HCT116 (cell line): ENCODE measurements at regions not wholly inside any gene's neighbourhood (a gene's known extent, or its start where the extent isn't known, plus 50 kb on each side); places are given as distances from the start of the nearest gene placed in this dataset.

Experiments
- ATAC-seq: fragments of 200-7000 bp; cut with Tn5 transposase; 2 replicates; pipeline ENCODE4 v1.9.1; 2020; ENCODE audit warnings: mild to moderate bottlenecking, moderate library complexity
- BruUV-seq: library from RNA; stranded (reverse); fragments of 400-500 nt; replicated peaks from 2 replicates; lab custom pipeline; 2021; lab: Mats Ljungman, UMichigan
- CTCF ChIA-PET: fragments of 300-600 bp; sonication (Branson Sonifier 250); formaldehyde crosslinking; loops from one replicate; lab custom pipeline; 2021; ENCODE audit warnings: antibody characterized with exemption; lab: Charles Lee
- POLR2A ChIA-PET: fragments of 300-600, 350-600 bp; sonication (Branson Sonifier 250); formaldehyde crosslinking; loops from one replicate; lab custom pipeline; 2021; ENCODE audit warnings: antibody characterized with exemption; lab: Charles Lee
- RAD21 ChIA-PET, 2 experiments: fragments of 300-600 bp; sonication (Branson Sonifier 250); formaldehyde crosslinking; loops; one replicate each; lab custom pipeline; 2023; ENCODE audit warnings: low total read pairs in 2 of 2; ENCODE audit not compliant: uncharacterized antibody in 2 of 2, unreplicated experiment in 2 of 2, low non-redundant PET in 1 of 2; lab: Charles Lee
- DNase-seq: peaks from one replicate; pipeline ENCODE4 v3.0.0-alpha.2; 2010; ENCODE audit warnings: low read depth, low spot score
- H2AFZ ChIP-seq: fragments of 200-600 bp; shearing (Covaris generic), sonication (generic); 2 replicates; pipeline ENCODE4 v1.6.1; 2017; ENCODE audit warnings: low read depth, mixed run types, mixed read lengths, antibody characterized with exemption, low read length; ENCODE audit not compliant: poor library complexity, severe bottlenecking
- H3K27ac ChIP-seq: 2 replicates; pipeline ENCODE4 v1.5.1; 2012; ENCODE audit warnings: low read depth, low read length
- H3K27me3 ChIP-seq: fragments of 200-600 bp; sonication (generic); 2 replicates; pipeline ENCODE4 v1.6.1; 2016; ENCODE audit warnings: mixed run types, low read length, mixed read lengths; ENCODE audit not compliant: insufficient read depth
- H3K36me3 ChIP-seq, 2 experiments: fragments of 200-500 bp in 1 of 2; fragments of 200-600 bp in 1 of 2; sonication (Bioruptor generic) in 1 of 2; sonication (generic) in 1 of 2; 2 replicates each; pipeline versions ENCODE4 v1.5.1 to v1.6.1; 2014 to 2016; ENCODE audit warnings: low read length in 2 of 2, inconsistent platforms in 1 of 2, mixed read lengths in 1 of 2, mixed run types in 1 of 2; ENCODE audit not compliant: insufficient read depth in 2 of 2, control insufficient read depth in 1 of 2
- H3K4me1 ChIP-seq, 2 experiments: fragments of 200-600 bp in 1 of 2; sonication (generic) in 1 of 2; 2 replicates each; pipeline versions ENCODE4 v1.5.1 to v1.6.1; 2012 to 2017; ENCODE audit warnings: low read length in 2 of 2, inconsistent platforms in 1 of 2, mild to moderate bottlenecking in 1 of 2, mixed read lengths in 1 of 2, mixed run types in 1 of 2, moderate library complexity in 1 of 2; ENCODE audit not compliant: insufficient read depth in 2 of 2, control insufficient read depth in 1 of 2
- H3K4me2 ChIP-seq: fragments of 200-600 bp; sonication (generic); 2 replicates; pipeline ENCODE4 v1.6.1; 2017; ENCODE audit warnings: mixed run types, low read length, mixed read lengths
- H3K4me3 ChIP-seq, 2 experiments: fragments of 200-600 bp in 1 of 2; sonication (generic) in 1 of 2; replicated peaks in 1 of 2; 2 replicates each; pipeline ENCODE4 v1.5.1; 2011 to 2016; ENCODE audit warnings: low read length in 2 of 2, control low read depth in 1 of 2, low read depth in 1 of 2, mild to moderate bottlenecking in 1 of 2, mixed read lengths in 1 of 2, mixed run types in 1 of 2
- H3K79me2 ChIP-seq: fragments of 200-600 bp; sonication (generic); 2 replicates; pipeline ENCODE4 v1.6.1; 2017; ENCODE audit warnings: mild to moderate bottlenecking, mixed run types, low read length, moderate library complexity, mixed read lengths; ENCODE audit not compliant: insufficient read depth
- H3K9ac ChIP-seq: fragments of 200-600 bp; sonication (generic); 2 replicates; pipeline ENCODE4 v1.6.1; 2016; ENCODE audit warnings: low read length, mixed read lengths
- H3K9me2 ChIP-seq: fragments of 200-600 bp; sonication (generic), shearing (Covaris generic); 2 replicates; pipeline ENCODE4 v1.6.1; 2017; ENCODE audit warnings: mixed run types, mild to moderate bottlenecking, moderate library complexity; ENCODE audit not compliant: insufficient read depth
- H3K9me3 ChIP-seq, 2 experiments: fragments of 200-500 bp in 1 of 2; fragments of 200-600 bp in 1 of 2; sonication (Bioruptor generic) in 1 of 2; sonication (generic) in 1 of 2; 2 replicates each; pipeline ENCODE4 v1.6.1; 2014 to 2017; ENCODE audit warnings: low read length in 2 of 2, mixed read lengths in 2 of 2, inconsistent platforms in 1 of 2, low read depth in 1 of 2, mild to moderate bottlenecking in 1 of 2, mixed run types in 1 of 2, moderate library complexity in 1 of 2; ENCODE audit not compliant: control insufficient read depth in 1 of 2, insufficient read depth in 1 of 2
- H4K20me1 ChIP-seq: fragments of 200-600 bp; sonication (generic), shearing (Covaris generic); 2 replicates; pipeline ENCODE4 v1.6.1; 2017; ENCODE audit warnings: mixed run types, mild to moderate bottlenecking, moderate library complexity; ENCODE audit not compliant: insufficient read depth
- CTCF ChIP-seq, 3 experiments: fragments of 200-600 bp in 1 of 3; sonication (generic) in 1 of 3; IDR thresholded peaks in 2 of 3; conservative IDR thresholded peaks in 1 of 3; 2 replicates each; pipeline ENCODE4 v1.5.1; 2012 to 2017; ENCODE audit warnings: low read depth in 2 of 3, low read length in 2 of 3, antibody characterized with exemption in 1 of 3, borderline replicate concordance in 1 of 3, control low read depth in 1 of 3, mild to moderate bottlenecking in 1 of 3, mixed read lengths in 1 of 3, mixed run types in 1 of 3, moderate library complexity in 1 of 3; ENCODE audit not compliant: insufficient read depth in 1 of 3
- ELF1 ChIP-seq: IDR thresholded peaks from 2 replicates; pipeline ENCODE4 v1.6.1; 2012; ENCODE audit warnings: low read depth, borderline replicate concordance
- RAD21 ChIP-seq: IDR thresholded peaks from 2 replicates; pipeline ENCODE4 v1.6.1; 2012; ENCODE audit warnings: low read depth, mild to moderate bottlenecking
- TCF7L2 ChIP-seq: IDR thresholded peaks from 2 replicates; pipeline ENCODE4 v1.7.0; 2011; ENCODE audit warnings: borderline replicate concordance, inconsistent platforms; ENCODE audit not compliant: insufficient read depth, insufficient read length; ENCODE audit errors: extremely low read depth
- ZNF274 ChIP-seq: fragments of 200-500 bp; sonication (Bioruptor generic); IDR thresholded peaks from 2 replicates; pipeline ENCODE4 v1.6.1; 2014; ENCODE audit warnings: mild to moderate bottlenecking, low read depth, low read length, inconsistent platforms
- intact Hi-C: fragments of 100-400 bp; cut with micrococcal nuclease; formaldehyde crosslinking; loops from 2 replicates; pipeline ENCODE4 v1.10.0; 2022
- TF ChIP-seq, protein P1 (sequence below): IDR thresholded peaks from 2 replicates; pipeline ENCODE4 v1.6.1; 2012; ENCODE audit warnings: low read depth

GRCh38 chrX:36436361-36436760 lies 516.8 kb downstream of the CFAP47 start:
- Histone ChIP-seq H3K9me3 (no peaks in the 10 kb centered on the region; a peak in 1 of 4 replicates), H3K4me2 (no peak overlapping the region), H3K79me2 (no peaks in the 10 kb centered on the region), H2AFZ (no peak overlapping the region), H3K27ac (no peak overlapping the region), H4K20me1 (no peaks in the 10 kb centered on the region), H3K4me3 (no peak overlapping the region), H3K27me3 (no peaks in the 10 kb centered on the region), H3K36me3 (no peaks in the 10 kb centered on the region), H3K9me2 (no peaks in the 10 kb centered on the region), H3K9ac (no peak overlapping the region), H3K4me1 (no peaks in the 10 kb centered on the region)
- RAD21 ChIA-PET, result no interaction called here
- no TSS peak for BruUV-seq
- POLR2A ChIA-PET, result no interaction called here
- DNase-seq, result no peak
- no peak for TF ChIP-seq ELF1
- no peak for TF ChIP-seq CTCF (IDR thresholded peaks at IDR 0.05 in 2 of 3, conservative IDR thresholded peaks at IDR 0.05 in 1 of 3; ENCODE audit: borderline replicate concordance in 1 of 3, insufficient read depth in 1 of 3, low read depth in 2 of 3, low read length in 2 of 3)
- TF ChIP-seq, protein P1, sequence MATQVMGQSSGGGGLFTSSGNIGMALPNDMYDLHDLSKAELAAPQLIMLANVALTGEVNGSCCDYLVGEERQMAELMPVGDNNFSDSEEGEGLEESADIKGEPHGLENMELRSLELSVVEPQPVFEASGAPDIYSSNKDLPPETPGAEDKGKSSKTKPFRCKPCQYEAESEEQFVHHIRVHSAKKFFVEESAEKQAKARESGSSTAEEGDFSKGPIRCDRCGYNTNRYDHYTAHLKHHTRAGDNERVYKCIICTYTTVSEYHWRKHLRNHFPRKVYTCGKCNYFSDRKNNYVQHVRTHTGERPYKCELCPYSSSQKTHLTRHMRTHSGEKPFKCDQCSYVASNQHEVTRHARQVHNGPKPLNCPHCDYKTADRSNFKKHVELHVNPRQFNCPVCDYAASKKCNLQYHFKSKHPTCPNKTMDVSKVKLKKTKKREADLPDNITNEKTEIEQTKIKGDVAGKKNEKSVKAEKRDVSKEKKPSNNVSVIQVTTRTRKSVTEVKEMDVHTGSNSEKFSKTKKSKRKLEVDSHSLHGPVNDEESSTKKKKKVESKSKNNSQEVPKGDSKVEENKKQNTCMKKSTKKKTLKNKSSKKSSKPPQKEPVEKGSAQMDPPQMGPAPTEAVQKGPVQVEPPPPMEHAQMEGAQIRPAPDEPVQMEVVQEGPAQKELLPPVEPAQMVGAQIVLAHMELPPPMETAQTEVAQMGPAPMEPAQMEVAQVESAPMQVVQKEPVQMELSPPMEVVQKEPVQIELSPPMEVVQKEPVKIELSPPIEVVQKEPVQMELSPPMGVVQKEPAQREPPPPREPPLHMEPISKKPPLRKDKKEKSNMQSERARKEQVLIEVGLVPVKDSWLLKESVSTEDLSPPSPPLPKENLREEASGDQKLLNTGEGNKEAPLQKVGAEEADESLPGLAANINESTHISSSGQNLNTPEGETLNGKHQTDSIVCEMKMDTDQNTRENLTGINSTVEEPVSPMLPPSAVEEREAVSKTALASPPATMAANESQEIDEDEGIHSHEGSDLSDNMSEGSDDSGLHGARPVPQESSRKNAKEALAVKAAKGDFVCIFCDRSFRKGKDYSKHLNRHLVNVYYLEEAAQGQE, result no peak
- TF ChIP-seq TCF7L2, result no peak
- TF ChIP-seq RAD21, result no peak
- no peak for TF ChIP-seq ZNF274
- ATAC-seq, result no peak
- CTCF ChIA-PET, result no interaction called here
- intact Hi-C loops, result no loop called here
